22Rv1 (cell line): ENCODE measurements at regions not wholly inside any gene's neighbourhood (a gene's known extent, or its start where the extent isn't known, plus 50 kb on each side); places are given as distances from the start of the nearest gene placed in this dataset.

ENCODE experiments used
- CTCF ChIP-seq: fragments of 450-650 bp; IDR thresholded peaks from 2 replicates; pipeline ENCODE4 v1.5.1; 2017; ENCODE audit warnings: mild to moderate bottlenecking
- ZFX ChIP-seq: fragments of 450-650 bp; IDR thresholded peaks from 2 replicates; pipeline ENCODE4 v1.6.1; 2017; ENCODE audit warnings: antibody characterized with exemption, borderline replicate concordance

- TF ChIP-seq CTCF: no peak
- no peak for TF ChIP-seq ZFX
Observed at GRCh38 chr1:226463925-226464586, 56.2 kb upstream of the PARP1 start.
